Nephron (organoid): ENCODE measurements at regions not wholly inside any gene's neighbourhood (a gene's known extent, or its start where the extent isn't known, plus 50 kb on each side); places are given as distances from the start of the nearest gene placed in this dataset.

ENCODE experiments used
- H3K27ac Mint-ChIP-seq, 3 experiments: 2 replicates each; pipeline ENCODE4 v1.8.0; 2020; ENCODE audit warnings: mixed read lengths in 3 of 3, mild to moderate bottlenecking in 2 of 3, moderate library complexity in 1 of 3
- H3K27me3 Mint-ChIP-seq: 2 replicates; pipeline ENCODE4 v1.8.0; 2021; ENCODE audit warnings: low read depth, mild to moderate bottlenecking, moderate library complexity, mixed read lengths
- H3K36me3 Mint-ChIP-seq: 2 replicates; pipeline ENCODE4 v1.8.0; 2020; ENCODE audit warnings: low read depth, mixed read lengths
- H3K4me1 Mint-ChIP-seq: 2 replicates; pipeline ENCODE4 v1.8.0; 2020; ENCODE audit warnings: mixed read lengths
- H3K4me3 Mint-ChIP-seq, 3 experiments: 2 replicates each; pipeline ENCODE4 v1.8.0; 2020; ENCODE audit warnings: mild to moderate bottlenecking in 3 of 3, mixed read lengths in 3 of 3, moderate library complexity in 2 of 3
- H3K9me3 Mint-ChIP-seq: 2 replicates; pipeline ENCODE4 v1.8.0; 2020; ENCODE audit warnings: mixed read lengths
- CTCF ChIP-seq, 3 experiments: fragments of 200-600 bp; sonication (generic); IDR thresholded peaks; one replicate each; pipeline ENCODE4 v1.5.0; 2021; ENCODE audit warnings: antibody characterized with exemption in 3 of 3; ENCODE audit not compliant: unreplicated experiment in 3 of 3

DNA sequence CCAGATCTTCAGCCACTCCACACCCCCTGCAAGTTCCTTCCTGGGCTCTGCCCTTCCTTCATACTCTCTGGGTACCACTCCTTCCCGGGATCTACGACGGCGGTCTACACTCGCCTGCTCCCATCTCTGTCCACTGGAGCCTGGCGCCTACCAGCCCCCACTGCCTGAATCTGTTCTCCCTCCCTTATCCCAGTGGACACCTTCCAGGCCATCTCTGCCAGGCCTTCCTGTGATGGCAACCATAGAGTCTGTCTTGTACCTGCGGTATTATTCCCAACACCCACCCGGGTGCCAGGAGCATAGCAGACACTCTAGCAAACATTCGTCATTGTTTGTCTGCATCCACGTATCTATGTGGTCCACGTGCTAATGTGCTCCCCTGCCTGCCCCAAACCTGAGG, 140.9 kb downstream of the ZFP36L2 start:
- Mint-ChIP-seq H3K4me3 (no peak overlapping the region), H3K36me3 (peaks cover 4% of the 10 kb centered on the region), H3K27me3 (peaks cover 6% of the 10 kb centered on the region), H3K9me3 (peaks cover 10% of the 10 kb centered on the region), H3K27ac (peak overlapping the region; percentile 96 to 99 (median 99)), H3K4me1 (peaks cover 78% of the 10 kb centered on the region)
- no peak for TF ChIP-seq CTCF (IDR thresholded peaks at IDR 0.05; ENCODE audit: unreplicated experiment in 3 of 3)

DNA sequence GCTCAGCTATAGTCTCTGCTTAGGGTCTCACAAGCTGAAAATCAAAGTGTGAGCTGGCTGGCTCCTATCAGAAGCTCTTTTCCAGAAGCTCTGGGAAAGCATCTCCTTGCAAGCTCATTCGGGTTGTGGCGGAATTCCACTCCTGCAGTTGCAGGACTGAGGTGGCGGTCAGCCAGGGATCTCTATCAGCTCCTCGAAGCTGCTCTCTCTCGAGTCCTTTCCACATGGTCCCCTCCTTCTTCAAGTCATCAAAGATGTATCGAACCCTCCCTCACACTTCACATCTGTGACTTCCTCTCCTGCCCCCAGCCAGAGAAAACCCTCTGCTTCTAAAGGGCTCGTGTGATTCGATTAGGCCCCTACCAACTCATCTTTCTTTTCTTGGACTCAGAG, 141.7 kb downstream of the ZFP36L2 start:
- no peak for TF ChIP-seq CTCF (IDR thresholded peaks at IDR 0.05; ENCODE audit: unreplicated experiment in 3 of 3)
- Mint-ChIP-seq H3K36me3 (peaks cover 4% of the 10 kb centered on the region), H3K4me1 (peaks cover 84% of the 10 kb centered on the region), H3K27ac (peak overlapping the region; percentile 96 to 99 (median 99)), H3K27me3 (peaks cover 6% of the 10 kb centered on the region), H3K4me3 (peak overlapping the region in 2 of 3 experiments; percentile 42 to 47), H3K9me3 (peaks cover 2% of the 10 kb centered on the region)

GRCh38 chr2:43083710-43084698, 142.4 kb downstream of the ZFP36L2 start:
- no peak for TF ChIP-seq CTCF (IDR thresholded peaks at IDR 0.05; ENCODE audit: unreplicated experiment in 3 of 3)
- no peaks in the 10 kb centered on the region for H3K36me3 Mint-ChIP-seq
- peaks cover 83% of the 10 kb centered on the region for H3K4me1 Mint-ChIP-seq
- peak overlapping the region; percentile 27 to 47 (median 35) for H3K4me3 Mint-ChIP-seq
- H3K27ac Mint-ChIP-seq: peak overlapping the region; percentile 96 to 99 (median 99)
- H3K9me3 Mint-ChIP-seq: no peaks in the 10 kb centered on the region
- H3K27me3 Mint-ChIP-seq: peaks cover 6% of the 10 kb centered on the region

DNA sequence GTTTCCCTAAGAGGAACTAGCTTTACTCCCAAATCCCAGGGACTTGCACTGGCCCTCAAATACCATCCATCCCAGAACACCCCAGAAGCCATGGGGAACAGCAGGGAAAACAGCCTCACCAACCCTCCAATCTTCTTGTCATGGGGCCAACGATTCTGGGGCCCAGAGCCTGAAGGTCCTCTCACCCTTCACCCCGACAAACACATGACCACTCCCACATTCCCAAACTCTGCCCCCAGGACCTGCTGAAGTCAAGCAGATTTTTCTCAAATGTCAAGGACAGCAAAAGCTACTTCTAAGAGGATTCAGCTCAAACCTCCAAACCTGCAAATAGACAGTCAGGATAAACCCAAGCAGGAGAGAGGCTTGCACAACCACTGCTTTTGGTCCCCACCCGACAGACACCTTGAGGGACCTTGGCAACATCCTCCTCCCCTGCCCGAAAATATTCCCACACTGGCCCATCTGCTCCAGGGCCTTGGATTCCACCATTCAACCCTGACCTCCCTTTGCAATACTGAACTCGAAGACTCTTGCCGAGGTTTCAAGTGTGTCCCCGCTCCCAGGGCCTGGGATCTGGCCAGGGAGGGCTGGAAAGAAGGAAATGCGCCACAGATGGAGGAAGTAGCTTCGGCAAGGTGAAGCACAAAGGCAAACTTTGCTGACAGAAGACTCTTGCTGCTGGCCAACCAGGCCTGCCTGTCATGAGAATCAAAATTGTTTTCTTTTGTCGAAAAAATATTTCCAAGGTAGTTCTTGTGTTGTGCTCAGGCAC, 143.3 kb downstream of the ZFP36L2 start:
- Mint-ChIP-seq H3K36me3 (no peaks in the 10 kb centered on the region), H3K4me1 (peaks cover 74% of the 10 kb centered on the region), H3K27me3 (peaks cover 6% of the 10 kb centered on the region), H3K9me3 (no peaks in the 10 kb centered on the region), H3K27ac (peak overlapping the region; percentile 96 to 99 (median 99)), H3K4me3 (peak overlapping the region in 2 of 3 experiments; percentile 28 to 43)
- no peak for TF ChIP-seq CTCF (IDR thresholded peaks at IDR 0.05; ENCODE audit: unreplicated experiment in 3 of 3)

GRCh38 chr2:43082111-43082894, 144.1 kb downstream of the ZFP36L2 start:
- TF ChIP-seq CTCF (IDR thresholded peaks at IDR 0.05; ENCODE audit: unreplicated experiment in 3 of 3): no peak
- H3K27me3 Mint-ChIP-seq: peaks cover 6% of the 10 kb centered on the region
- peak overlapping the region; percentile 97 to 99 (median 99) for H3K27ac Mint-ChIP-seq
- no peaks in the 10 kb centered on the region for H3K36me3 Mint-ChIP-seq
- H3K4me1 Mint-ChIP-seq: peaks cover 78% of the 10 kb centered on the region
- H3K9me3 Mint-ChIP-seq: no peaks in the 10 kb centered on the region
- H3K4me3 Mint-ChIP-seq: peak overlapping the region; percentile 22 to 32 (median 28)
